Adrenal gland (tissue), 9 donors: ENCODE measurements at regions not wholly inside any gene's neighbourhood (a gene's known extent, or its start where the extent isn't known, plus 50 kb on each side); places are given as distances from the start of the nearest gene placed in this dataset.
"Not testable (repeated sequence)": the region's sequence is repeated elsewhere in the genome, so short reads cannot be mapped to it uniquely, and the experiment has no call there.

ENCODE experiments used
- DNase-seq, 7 donors: peaks; one replicate each; pipeline ENCODE4 v3.0.0-alpha.2; 2019 to 2020
- H3K27ac ChIP-seq, 5 donors: fragments of 200-600 bp; sonication (generic) in 4 of 5; 1 replicate in 3 of 5; 2 replicates in 2 of 5; pipeline versions ENCODE4 v1.5.1 to v1.8.0; 2016 to 2020; ENCODE audit warnings: mild to moderate bottlenecking in 1 of 5
- H3K27me3 ChIP-seq: fragments of 200-600 bp; 2 replicates; pipeline ENCODE4 v1.8.0; 2021
- H3K36me3 ChIP-seq, 2 donors: fragments of 200-600 bp; replicated peaks in 1 of 2; 1 replicate in 1 of 2; 2 replicates in 1 of 2; pipeline versions ENCODE4 v1.5.1 to v1.8.0; 2018 to 2022
- H3K4me1 ChIP-seq, 2 donors: fragments of 200-600 bp; replicated peaks in 1 of 2; 1 replicate in 1 of 2; 2 replicates in 1 of 2; pipeline versions ENCODE4 v1.5.1 to v1.8.0; 2018 to 2021
- H3K4me3 ChIP-seq, 4 donors: fragments of 200-600 bp; sonication (generic) in 3 of 4; one replicate each; pipeline ENCODE4 v1.5.1; 2016 to 2018
- H3K9me3 ChIP-seq, 3 donors: fragments of 200-600 bp; sonication (generic) in 1 of 3; replicated peaks in 1 of 3; 1 replicate in 2 of 3; 2 replicates in 1 of 3; pipeline versions ENCODE4 v1.5.1 to v1.8.0; 2016 to 2021
- POLR2A ChIP-seq, 2 donors: fragments of 450-650 bp; IDR thresholded peaks; one replicate each; pipeline ENCODE4 v1.6.1; 2017; ENCODE audit warnings: antibody characterized with exemption in 2 of 2, mild to moderate bottlenecking in 2 of 2, moderate library complexity in 1 of 2
- WGBS, 4 donors: extraction: QIAGEN DNeasy Blood & Tissue Kit in 2 of 4; methylation state at CpG; one replicate each; pipeline versions ENCODE4 v1.1.5 to v1.1.7; 2013 to 2017; 5-methylcytosine and 5-hydroxymethylcytosine counted together
- intact Hi-C, 2 donors: fragments of 100-400 bp; cut with DNase I; formaldehyde crosslinking; loops; one replicate each; pipeline versions ENCODE4 v1.14.1 to v1.15.0; 2022 to 2023
- TF ChIP-seq, protein P1 (sequence below), 6 experiments: fragments of 450-650 bp in 4 of 6; fragments of 200-600 bp in 2 of 6; sonication (generic) in 1 of 6; IDR thresholded peaks; 1 replicate in 5 of 6; 2 replicates in 1 of 6; pipeline versions ENCODE4 v1.5.1 to v1.8.0; 2016 to 2021; ENCODE audit warnings: antibody characterized with exemption in 6 of 6, mild to moderate bottlenecking in 2 of 6, moderate library complexity in 1 of 6
- donor health status: healthy with polysubstance abuse.
- donor health status: Bipolar disorder and iron deficiency.
- donor health status: DM: yes; HTN: yes; CAD: no.
- donor health status: DM: no; HTN: no; CAD: no.
- donor health status: DM: no; HTN: no; CAD: no.

DNA sequence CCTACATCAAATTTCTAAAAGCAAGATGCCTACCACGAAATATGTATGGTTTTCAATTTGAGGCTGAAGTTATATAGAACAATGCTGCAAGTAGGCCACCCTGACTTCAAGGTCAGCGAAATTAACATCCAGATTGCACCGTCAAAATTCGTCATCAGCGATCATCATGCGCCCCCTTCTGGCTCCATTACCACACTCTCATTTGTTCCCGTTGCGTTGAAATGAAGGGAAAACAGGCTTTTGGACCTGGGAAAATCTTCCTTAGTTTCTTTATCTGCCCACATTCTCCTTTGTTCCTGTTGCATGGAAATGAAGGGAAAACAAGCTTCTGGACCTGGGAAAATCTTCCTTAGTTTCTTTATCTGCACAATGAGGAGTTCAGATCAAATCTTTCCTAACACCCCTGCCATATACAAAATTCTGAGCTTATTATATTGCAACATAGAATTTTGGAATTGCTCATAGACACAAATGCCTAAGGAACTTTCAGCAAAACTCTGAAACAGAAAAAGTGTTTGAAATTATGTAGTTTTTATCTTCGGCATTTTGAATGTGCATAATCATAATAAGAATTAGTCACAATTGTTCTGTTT lies 98.2 kb upstream of the PRKCQ start:
- no peaks in the 10 kb centered on the region for H3K36me3 ChIP-seq
- intact Hi-C loops, result loop anchor here in 1 of 2 donors (10.0 kb wide), 1 partner anchor 234 kb away; no protein-coding TSS in a partner anchor
- no peaks in the 10 kb centered on the region for H3K27me3 ChIP-seq
- H3K27ac ChIP-seq, result no peak overlapping the region
- TF ChIP-seq POLR2A (IDR thresholded peaks at IDR 0.05), result no peak
- TF ChIP-seq, protein P1, sequence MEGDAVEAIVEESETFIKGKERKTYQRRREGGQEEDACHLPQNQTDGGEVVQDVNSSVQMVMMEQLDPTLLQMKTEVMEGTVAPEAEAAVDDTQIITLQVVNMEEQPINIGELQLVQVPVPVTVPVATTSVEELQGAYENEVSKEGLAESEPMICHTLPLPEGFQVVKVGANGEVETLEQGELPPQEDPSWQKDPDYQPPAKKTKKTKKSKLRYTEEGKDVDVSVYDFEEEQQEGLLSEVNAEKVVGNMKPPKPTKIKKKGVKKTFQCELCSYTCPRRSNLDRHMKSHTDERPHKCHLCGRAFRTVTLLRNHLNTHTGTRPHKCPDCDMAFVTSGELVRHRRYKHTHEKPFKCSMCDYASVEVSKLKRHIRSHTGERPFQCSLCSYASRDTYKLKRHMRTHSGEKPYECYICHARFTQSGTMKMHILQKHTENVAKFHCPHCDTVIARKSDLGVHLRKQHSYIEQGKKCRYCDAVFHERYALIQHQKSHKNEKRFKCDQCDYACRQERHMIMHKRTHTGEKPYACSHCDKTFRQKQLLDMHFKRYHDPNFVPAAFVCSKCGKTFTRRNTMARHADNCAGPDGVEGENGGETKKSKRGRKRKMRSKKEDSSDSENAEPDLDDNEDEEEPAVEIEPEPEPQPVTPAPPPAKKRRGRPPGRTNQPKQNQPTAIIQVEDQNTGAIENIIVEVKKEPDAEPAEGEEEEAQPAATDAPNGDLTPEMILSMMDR (IDR thresholded peaks at IDR 0.05), result peak; percentile 33 to 72 (median 68)
- peak; percentile 36 to 78 (median 56) for DNase-seq
- H3K9me3 ChIP-seq, result no peaks in the 10 kb centered on the region
- H3K4me3 ChIP-seq, result no peak overlapping the region
- 17 to 24% (median 18%) methylated on average over 9 of the region's 9 CpGs for WGBS, 4 donors
- no peaks in the 10 kb centered on the region for H3K4me1 ChIP-seq

DNA sequence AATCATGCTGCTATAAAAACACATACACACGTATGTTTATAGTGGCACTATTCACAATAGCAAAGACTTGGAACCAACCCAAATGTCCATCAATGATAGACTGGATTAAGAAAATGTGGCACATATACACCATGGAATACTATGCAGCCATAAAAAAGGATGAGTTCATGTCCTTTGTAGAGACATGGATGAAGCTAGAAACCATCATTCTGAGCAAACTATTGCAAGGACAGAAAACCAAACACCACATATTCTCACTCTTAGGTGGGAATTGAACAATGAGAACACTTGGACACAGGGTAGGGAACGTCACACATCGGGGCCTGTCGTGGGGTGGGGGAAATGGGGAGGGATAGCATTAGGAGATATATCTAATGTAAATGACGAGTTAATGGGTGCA lies 97.1 kb upstream of the PRKCQ start:
- not testable (repeated sequence) for H3K4me1 ChIP-seq, DNase-seq, H3K9me3 ChIP-seq, H3K4me3 ChIP-seq, H3K27ac ChIP-seq, H3K36me3 ChIP-seq, H3K27me3 ChIP-seq
- intact Hi-C loops, result loop anchor here in 1 of 2 donors (10.0 kb wide), 1 partner anchor 232 kb away; no protein-coding TSS in a partner anchor
- 84 to 88% (median 86%) methylated on average over 5 of the region's 5 CpGs for WGBS, 4 donors

DNA sequence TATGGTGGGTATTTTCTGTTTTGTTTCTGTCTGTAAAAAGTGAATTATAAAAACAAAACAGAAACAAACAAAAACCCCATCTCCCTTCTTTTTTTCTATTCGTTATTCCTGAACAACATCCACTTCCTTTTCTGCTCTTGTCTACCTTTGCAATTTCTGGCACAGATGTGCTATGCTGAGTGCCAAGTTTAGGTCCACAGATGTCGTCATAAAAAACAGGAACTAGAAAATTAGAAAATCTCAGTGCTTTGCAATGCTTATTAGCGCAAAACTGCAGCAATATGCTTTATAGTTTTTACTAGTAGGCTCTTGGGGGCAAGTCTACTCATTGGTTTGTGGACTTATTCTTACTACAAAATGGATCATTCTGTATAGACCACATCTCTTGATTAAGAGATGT lies 94.2 kb upstream of the PRKCQ start:
- peak in 1 of 7 donors; percentile 3 for DNase-seq
- no peaks in the 10 kb centered on the region for H3K36me3 ChIP-seq
- H3K27ac ChIP-seq, result no peak overlapping the region
- WGBS, 4 donors, result 27 to 36% (median 32%) methylated on average over 3 of the region's 3 CpGs
- no peaks in the 10 kb centered on the region for H3K9me3 ChIP-seq
- H3K27me3 ChIP-seq, result no peaks in the 10 kb centered on the region
- no peak overlapping the region for H3K4me3 ChIP-seq
- intact Hi-C loops, result loop anchor here in 1 of 2 donors (10.0 kb wide), 1 partner anchor 229 kb away; no protein-coding TSS in a partner anchor
- no peaks in the 10 kb centered on the region for H3K4me1 ChIP-seq
- TF ChIP-seq, protein P1 (IDR thresholded peaks at IDR 0.05), result no peak
- no peak for TF ChIP-seq POLR2A (IDR thresholded peaks at IDR 0.05)

DNA sequence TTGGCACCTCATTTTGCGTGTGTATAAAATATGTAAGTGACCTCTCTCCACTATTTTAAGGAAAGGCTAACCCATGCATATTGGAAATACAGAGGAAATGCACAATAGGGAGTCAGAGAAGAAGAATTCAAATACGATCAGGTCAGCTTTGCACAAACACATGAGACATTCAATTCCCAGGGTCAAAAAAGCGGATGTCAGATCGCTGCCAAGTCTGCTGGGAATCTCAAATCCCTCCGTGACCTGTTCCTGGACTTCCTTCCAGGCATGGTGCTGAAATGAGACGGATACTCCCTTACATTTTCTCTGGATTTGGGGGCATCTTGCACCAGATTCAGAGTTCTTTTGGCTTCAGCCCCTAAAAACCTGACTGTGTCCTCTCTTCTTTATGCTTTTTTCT lies 91.9 kb upstream of the PRKCQ start:
- WGBS, 4 donors, result 40 to 64% (median 59%) methylated on average over 6 of the region's 6 CpGs
- TF ChIP-seq, protein P1 (IDR thresholded peaks at IDR 0.05), result no peak
- no peak for TF ChIP-seq POLR2A (IDR thresholded peaks at IDR 0.05)
- Histone ChIP-seq H3K4me3 (no peak overlapping the region), H3K27ac (no peak overlapping the region), H3K36me3 (no peaks in the 10 kb centered on the region), H3K27me3 (peaks cover 8% of the 10 kb centered on the region), H3K4me1 (no peaks in the 10 kb centered on the region), H3K9me3 (no peaks in the 10 kb centered on the region)
- DNase-seq, result peak in 3 of 7 donors; percentile 17 to 59 (median 26)
- intact Hi-C loops, result loop anchor here in 1 of 2 donors (10.0 kb wide), 1 partner anchor 227 kb away; no protein-coding TSS in a partner anchor
